GM21825 (cell line): ENCODE measurements at regions not wholly inside any gene's neighbourhood (a gene's known extent, or its start where the extent isn't known, plus 50 kb on each side); places are given as distances from the start of the nearest gene placed in this dataset.
"Not testable (repeated sequence)": the region's sequence is repeated elsewhere in the genome, so short reads cannot be mapped to it uniquely, and the experiment has no call there.

Experiments
- ATAC-seq: cut with Tn5 transposase; IDR thresholded peaks from one replicate; pipeline ENCODE4 v1.9.1; 2021; ENCODE audit warnings: mild to moderate bottlenecking, moderate library complexity; ENCODE audit not compliant: unreplicated experiment

DNA sequence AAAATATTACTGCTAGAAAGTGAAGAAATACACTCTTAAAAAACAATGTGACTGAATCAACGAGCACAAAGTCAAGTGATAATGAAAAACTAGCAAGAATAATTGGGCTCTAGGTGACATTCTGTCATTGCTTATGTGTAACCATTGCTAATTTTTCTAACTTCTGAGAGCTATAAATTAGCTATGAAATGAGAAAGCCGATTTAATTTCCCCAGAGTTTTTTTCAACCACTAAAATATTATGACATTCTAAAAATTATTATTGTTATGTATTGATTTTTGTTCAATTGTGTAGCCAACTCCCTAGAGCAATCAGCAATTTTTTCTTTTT lies 458.6 kb upstream of the ATXN8OS start:
- ATAC-seq = no peak

GRCh38 chr13:69648340-69649062 lies 459.1 kb upstream of the ATXN8OS start:
- ATAC-seq = no peak

DNA sequence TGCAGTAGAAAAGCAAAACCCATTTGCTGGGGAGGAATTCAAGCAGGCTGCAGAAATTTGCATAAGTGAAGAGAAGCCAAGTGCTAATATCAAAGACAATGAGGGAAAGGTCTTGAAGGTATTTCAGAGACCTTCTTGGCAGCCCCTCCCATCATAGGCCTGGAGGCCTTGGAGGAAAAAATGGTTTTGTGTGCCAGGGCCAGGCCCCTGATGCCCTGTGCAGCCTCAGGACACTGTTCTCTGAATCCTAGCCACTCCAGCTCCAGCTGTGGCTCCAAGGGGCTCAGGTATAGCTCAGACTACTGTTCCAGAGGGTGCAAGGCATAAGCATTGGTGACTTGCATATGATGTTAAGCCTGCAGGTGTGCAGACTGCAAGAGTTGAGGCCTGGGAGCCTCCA lies 463.2 kb upstream of the ATXN8OS start:
- no peak for ATAC-seq

DNA sequence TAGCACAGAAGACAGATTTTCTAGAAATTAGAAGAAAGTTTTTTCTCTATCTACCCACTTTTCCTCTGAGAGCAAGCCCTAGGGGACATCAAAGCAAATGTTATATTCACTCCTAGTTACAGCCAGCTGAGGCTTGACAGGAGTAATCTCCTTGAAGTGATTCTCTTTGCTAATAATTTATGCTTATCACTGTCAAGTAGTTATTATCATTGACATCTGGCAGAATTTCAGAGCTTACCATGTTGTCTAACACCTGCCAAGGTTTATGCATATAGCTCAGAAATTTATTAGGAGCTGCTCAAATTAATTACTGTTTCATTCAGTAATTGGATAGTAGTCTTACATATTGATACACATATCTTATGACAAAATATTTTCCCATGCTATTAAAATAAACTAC lies 465.9 kb upstream of the ATXN8OS start:
- ATAC-seq = no peak

DNA sequence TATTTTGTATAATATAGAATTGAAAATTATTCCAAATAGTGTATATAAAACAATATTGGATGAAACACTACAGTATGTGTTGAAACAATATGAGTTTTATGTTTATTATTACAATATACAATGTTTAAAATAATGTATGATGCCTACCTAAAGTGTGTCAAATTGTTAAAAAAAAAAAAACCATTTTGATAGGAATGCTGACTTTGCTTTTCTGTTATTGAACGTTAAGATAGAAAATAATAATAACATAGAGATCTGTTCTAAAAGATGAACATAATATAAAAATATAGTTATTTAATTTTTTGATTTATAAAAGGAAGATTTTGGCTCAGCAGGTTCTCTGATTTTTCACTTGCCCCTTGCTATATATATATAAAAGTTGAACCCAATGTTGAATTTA lies 474.6 kb upstream of the ATXN8OS start:
- ATAC-seq = no peak

- ATAC-seq = no peak
These were observed 483.7 kb upstream of the ATXN8OS start for GRCh38 chr13:69623973-69624372.

- ATAC-seq = no peak
These were observed 488.0 kb upstream of the ATXN8OS start for GRCh38 chr13:69619651-69620050.

DNA sequence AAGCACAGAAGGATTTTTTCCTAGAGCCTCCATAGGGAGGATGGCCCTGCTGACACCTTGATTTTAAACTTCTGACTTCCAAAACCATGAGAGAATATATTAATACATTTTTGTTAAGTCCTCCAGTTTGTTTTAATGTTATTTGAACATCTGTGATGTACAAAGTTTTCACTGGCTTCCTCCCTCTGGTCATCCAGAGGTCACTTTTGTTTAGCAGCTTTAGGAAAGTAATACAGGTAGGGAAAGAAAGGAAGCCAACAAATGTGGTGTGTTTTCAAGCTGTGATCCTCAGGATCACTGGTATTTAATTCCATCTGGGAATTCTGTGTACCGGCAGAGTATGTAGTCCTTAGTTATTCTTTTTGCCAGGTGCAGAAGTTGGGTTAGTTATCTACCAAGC lies 488.8 kb upstream of the ATXN8OS start:
- no peak for ATAC-seq

DNA sequence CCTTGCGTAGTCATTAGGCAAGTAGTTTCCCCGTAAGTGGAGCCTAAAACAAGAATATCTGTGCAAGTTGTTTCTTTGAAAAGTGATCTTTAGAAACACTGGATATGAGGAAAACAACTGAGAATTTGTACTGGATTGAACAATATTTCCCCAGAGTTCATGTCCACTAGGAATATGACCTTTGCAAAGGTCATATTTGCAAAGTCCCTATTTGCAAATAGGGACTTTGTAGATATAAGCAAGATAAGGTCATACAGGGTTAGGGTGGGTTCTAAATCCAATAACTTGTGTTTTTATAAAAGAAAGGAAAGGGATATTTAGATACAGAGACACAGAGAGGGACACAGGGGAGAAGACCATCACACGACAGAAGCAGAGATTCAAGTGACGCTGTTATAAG lies 489.2 kb upstream of the ATXN8OS start:
- no peak for ATAC-seq

DNA sequence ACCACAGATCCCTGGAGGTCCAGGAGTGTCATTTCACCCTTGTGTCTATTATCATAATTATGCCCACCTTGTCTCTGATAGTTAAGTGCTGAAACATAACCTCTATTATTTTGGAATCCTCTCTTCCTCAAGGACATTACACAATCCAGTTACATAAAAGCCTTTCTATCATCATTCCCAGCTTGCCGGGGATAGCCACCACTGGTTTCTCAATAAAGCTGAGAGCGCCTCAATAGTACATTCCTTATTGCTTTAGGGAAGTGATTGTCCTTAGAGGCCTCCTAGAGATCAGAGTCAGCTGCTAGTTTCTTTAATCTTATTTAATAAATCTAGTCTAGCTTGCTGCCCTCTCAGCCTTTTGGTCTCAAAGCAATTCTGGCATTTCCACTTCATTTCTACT lies 490.0 kb upstream of the ATXN8OS start:
- ATAC-seq = no peak

DNA sequence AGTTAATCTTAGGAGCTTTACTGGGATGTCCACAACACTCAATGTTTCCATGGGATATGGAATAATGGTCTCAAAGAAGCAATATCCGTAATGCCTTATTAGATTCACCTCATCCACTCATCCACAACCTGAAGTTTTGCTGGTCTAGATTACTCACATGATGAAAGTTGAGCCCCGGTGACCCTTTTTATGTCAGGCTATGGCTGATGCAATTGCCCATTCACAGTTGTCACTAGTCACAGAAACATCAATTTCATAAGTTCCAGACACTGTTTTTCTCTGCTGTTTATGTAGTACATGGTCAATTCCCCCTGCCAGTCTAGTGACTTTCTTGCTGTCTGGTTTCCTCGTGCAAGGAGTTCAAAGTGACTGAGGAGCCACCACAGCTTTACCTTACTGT lies 491.2 kb upstream of the ATXN8OS start:
- ATAC-seq = no peak

GRCh38 chr13:69615055-69615454 lies 492.6 kb upstream of the ATXN8OS start:
- not testable (repeated sequence) for ATAC-seq

GRCh38 chr13:69604698-69605097 lies 502.9 kb upstream of the ATXN8OS start:
- no peak for ATAC-seq

GRCh38 chr13:69603144-69603853 lies 504.3 kb upstream of the ATXN8OS start:
- ATAC-seq = no peak

DNA sequence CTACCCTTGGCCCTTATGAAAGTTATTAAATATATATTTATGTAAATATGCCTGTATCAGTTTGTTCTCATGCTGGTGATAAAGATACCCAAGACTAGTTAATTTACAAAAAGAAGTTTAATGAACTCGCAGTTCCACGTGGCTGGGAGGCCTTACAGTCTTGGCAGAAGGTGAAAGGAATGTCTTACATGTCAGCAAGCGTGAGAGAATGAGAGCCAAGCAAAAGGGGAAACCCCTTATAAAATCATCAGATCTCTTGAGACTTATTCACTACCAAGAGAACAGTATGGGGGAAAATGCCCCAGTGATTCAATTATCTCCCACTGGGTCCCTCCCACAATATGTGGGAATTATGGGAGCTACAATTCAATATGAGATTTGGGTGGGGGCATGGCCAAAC lies 506.0 kb upstream of the ATXN8OS start:
- ATAC-seq = no peak

- ATAC-seq = no peak
These were observed 506.8 kb upstream of the ATXN8OS start for GRCh38 chr13:69600811-69601210.

- ATAC-seq = no peak
These were observed 510.5 kb upstream of the ATXN8OS start for GRCh38 chr13:69597088-69597487.

- ATAC-seq = no peak
These were observed 512.4 kb upstream of the ATXN8OS start for GRCh38 chr13:69595181-69595580.

- no peak for ATAC-seq
These were observed 516.2 kb upstream of the ATXN8OS start for GRCh38 chr13:69591437-69591836.

- ATAC-seq = no peak
These were observed 517.9 kb upstream of the ATXN8OS start for GRCh38 chr13:69589531-69590235.

- no peak for ATAC-seq
These were observed 522.0 kb upstream of the ATXN8OS start for GRCh38 chr13:69585656-69586055.

- no peak for ATAC-seq
These were observed 527.4 kb upstream of the ATXN8OS start for GRCh38 chr13:69580255-69580654.
